Vagina (tissue), 2 donors: ENCODE measurements at regions not wholly inside any gene's neighbourhood (a gene's known extent, or its start where the extent isn't known, plus 50 kb on each side); places are given as distances from the start of the nearest gene placed in this dataset.

Source experiments
- DNase-seq, 2 donors: peaks; one replicate each; pipeline ENCODE4 v3.0.0-alpha.2; 2017; ENCODE audit errors: extremely low spot score in 2 of 2
- H3K27ac ChIP-seq: fragments of 200-600 bp; sonication (generic); one replicate; pipeline ENCODE4 v1.5.1; 2019
- H3K27me3 ChIP-seq: fragments of 200-600 bp; sonication (generic); one replicate; pipeline ENCODE4 v1.5.1; 2019
- H3K36me3 ChIP-seq, 2 donors: fragments of 200-600 bp; sonication (generic); one replicate each; pipeline ENCODE4 v1.5.1; 2017 to 2019
- H3K4me1 ChIP-seq: fragments of 200-600 bp; sonication (generic); one replicate; pipeline ENCODE4 v1.5.1; 2019
- H3K4me3 ChIP-seq, 2 donors: fragments of 200-600 bp; sonication (generic); 1 replicate in 1 of 2; 2 replicates in 1 of 2; pipeline ENCODE4 v1.5.1; 2016 to 2019
- H3K9me3 ChIP-seq: fragments of 200-600 bp; sonication (generic); one replicate; pipeline ENCODE4 v1.5.1; 2019
- POLR2A ChIP-seq, 2 donors: fragments of 450-650 bp; IDR thresholded peaks; one replicate each; pipeline ENCODE4 v1.6.1; 2017; ENCODE audit warnings: antibody characterized with exemption in 2 of 2, mild to moderate bottlenecking in 2 of 2, moderate library complexity in 2 of 2
- POLR2AphosphoS5 ChIP-seq, 2 donors: sonication (generic); formaldehyde crosslinking; IDR thresholded peaks; one replicate each; pipeline ENCODE4 v1.9.0; 2017; ENCODE audit warnings: antibody characterized with exemption in 2 of 2, mild to moderate bottlenecking in 2 of 2, low read depth in 1 of 2; ENCODE audit not compliant: insufficient read depth in 1 of 2
- intact Hi-C: fragments of 100-400 bp; cut with DNase I; formaldehyde crosslinking; loops from one replicate; pipeline ENCODE4 v1.15.1; 2023
- TF ChIP-seq, protein P1 (sequence below), 3 experiments: fragments of 450-650 bp in 2 of 3; fragments of 200-600 bp in 1 of 3; sonication (generic) in 1 of 3; IDR thresholded peaks; one replicate each; pipeline ENCODE4 v1.5.1; 2017 to 2019; ENCODE audit warnings: antibody characterized with exemption in 3 of 3, mild to moderate bottlenecking in 2 of 3, moderate library complexity in 2 of 3

- no peaks in the 10 kb centered on the region for H3K9me3 ChIP-seq
- DNase-seq: no peak
- H3K27ac ChIP-seq: no peak overlapping the region
- H3K4me3 ChIP-seq: no peak overlapping the region
- TF ChIP-seq POLR2A (IDR thresholded peaks at IDR 0.05): no peak
- TF ChIP-seq, protein P1, sequence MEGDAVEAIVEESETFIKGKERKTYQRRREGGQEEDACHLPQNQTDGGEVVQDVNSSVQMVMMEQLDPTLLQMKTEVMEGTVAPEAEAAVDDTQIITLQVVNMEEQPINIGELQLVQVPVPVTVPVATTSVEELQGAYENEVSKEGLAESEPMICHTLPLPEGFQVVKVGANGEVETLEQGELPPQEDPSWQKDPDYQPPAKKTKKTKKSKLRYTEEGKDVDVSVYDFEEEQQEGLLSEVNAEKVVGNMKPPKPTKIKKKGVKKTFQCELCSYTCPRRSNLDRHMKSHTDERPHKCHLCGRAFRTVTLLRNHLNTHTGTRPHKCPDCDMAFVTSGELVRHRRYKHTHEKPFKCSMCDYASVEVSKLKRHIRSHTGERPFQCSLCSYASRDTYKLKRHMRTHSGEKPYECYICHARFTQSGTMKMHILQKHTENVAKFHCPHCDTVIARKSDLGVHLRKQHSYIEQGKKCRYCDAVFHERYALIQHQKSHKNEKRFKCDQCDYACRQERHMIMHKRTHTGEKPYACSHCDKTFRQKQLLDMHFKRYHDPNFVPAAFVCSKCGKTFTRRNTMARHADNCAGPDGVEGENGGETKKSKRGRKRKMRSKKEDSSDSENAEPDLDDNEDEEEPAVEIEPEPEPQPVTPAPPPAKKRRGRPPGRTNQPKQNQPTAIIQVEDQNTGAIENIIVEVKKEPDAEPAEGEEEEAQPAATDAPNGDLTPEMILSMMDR (IDR thresholded peaks at IDR 0.05): no peak
- no peak for TF ChIP-seq POLR2AphosphoS5 (IDR thresholded peaks at IDR 0.05; ENCODE audit: insufficient read depth in 1 of 2, low read depth in 1 of 2)
- no peaks in the 10 kb centered on the region for H3K27me3 ChIP-seq
- H3K36me3 ChIP-seq: no peaks in the 10 kb centered on the region
- intact Hi-C loops: no loop called here
- H3K4me1 ChIP-seq: peaks cover 5% of the 10 kb centered on the region
Measured at GRCh38 chr20:6870559-6870958, 103.1 kb downstream of the BMP2 start.

DNA sequence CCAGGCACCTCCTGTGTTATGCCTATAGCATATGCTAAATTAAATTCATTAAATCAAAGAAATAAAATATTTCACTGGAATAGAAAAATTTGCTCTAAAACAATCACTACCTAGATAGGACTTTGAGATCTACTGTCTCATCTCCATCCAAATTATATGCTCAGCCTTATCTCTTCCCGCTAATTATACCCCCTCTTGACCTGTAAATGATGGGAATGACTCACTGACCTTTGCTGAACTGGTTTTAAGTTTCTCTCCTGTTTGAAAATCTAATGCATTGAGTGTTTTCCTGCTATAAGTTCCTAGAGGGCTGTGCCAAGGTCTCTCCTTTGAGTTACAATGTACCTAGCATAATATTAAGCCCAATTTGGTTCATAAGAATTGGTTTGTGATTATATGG, 110.1 kb downstream of the BMP2 start:
- H3K27ac ChIP-seq: no peak overlapping the region
- no peaks in the 10 kb centered on the region for H3K27me3 ChIP-seq
- no peaks in the 10 kb centered on the region for H3K36me3 ChIP-seq
- H3K9me3 ChIP-seq: no peaks in the 10 kb centered on the region
- TF ChIP-seq POLR2A (IDR thresholded peaks at IDR 0.05) (no peak), POLR2AphosphoS5 (IDR thresholded peaks at IDR 0.05; ENCODE audit: insufficient read depth in 1 of 2, low read depth in 1 of 2) (no peak)
- TF ChIP-seq, protein P1 (IDR thresholded peaks at IDR 0.05): no peak
- no peak for DNase-seq
- no peaks in the 10 kb centered on the region for H3K4me1 ChIP-seq
- intact Hi-C loops: no loop called here
- no peak overlapping the region for H3K4me3 ChIP-seq

DNA sequence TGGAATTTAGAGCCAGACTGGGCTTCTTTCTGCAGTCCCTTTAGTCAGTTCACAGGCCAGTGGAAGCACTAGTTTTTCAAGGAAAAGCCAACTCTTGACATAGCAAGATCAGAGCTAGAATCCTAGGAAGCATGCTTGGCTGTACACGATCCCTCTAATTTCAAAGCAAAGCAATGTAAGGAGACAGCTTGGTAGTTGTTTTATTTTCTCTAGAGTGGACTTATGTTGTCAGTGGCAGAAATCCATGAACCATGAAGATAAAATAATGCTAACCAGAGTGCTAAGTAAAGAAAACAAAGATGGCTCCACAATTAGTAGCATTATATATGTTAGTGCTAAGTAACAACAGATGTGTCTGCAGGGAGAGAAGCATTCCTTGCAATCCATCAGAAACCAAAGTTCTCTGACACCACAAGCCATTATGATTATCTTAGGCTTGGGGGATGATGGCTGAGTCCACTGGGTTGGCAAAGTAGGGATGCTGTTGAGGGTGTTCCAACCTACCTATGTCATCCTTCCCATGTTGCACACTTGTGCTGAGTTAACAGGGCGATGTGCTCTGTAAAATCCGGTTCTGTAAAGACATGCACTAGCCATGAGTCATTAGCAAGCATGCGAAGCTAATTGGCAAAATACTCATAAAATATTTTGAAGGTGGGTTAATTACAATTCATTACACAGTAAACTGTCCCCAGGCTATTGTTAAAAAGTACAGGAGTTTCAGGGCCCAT, 115.2 kb downstream of the BMP2 start:
- Histone ChIP-seq H3K36me3 (no peaks in the 10 kb centered on the region), H3K4me3 (no peak overlapping the region), H3K9me3 (no peaks in the 10 kb centered on the region), H3K27me3 (no peaks in the 10 kb centered on the region), H3K4me1 (no peaks in the 10 kb centered on the region), H3K27ac (no peak overlapping the region)
- TF ChIP-seq, protein P1 (IDR thresholded peaks at IDR 0.05): no peak
- TF ChIP-seq POLR2A (IDR thresholded peaks at IDR 0.05) (no peak), POLR2AphosphoS5 (IDR thresholded peaks at IDR 0.05; ENCODE audit: insufficient read depth in 1 of 2, low read depth in 1 of 2) (no peak)
- no peak for DNase-seq
- intact Hi-C loops: no loop called here

- Histone ChIP-seq H3K9me3 (no peaks in the 10 kb centered on the region), H3K4me3 (no peak overlapping the region), H3K36me3 (no peaks in the 10 kb centered on the region), H3K27ac (no peak overlapping the region), H3K4me1 (no peaks in the 10 kb centered on the region), H3K27me3 (no peaks in the 10 kb centered on the region)
- TF ChIP-seq, protein P1 (IDR thresholded peaks at IDR 0.05): no peak
- no peak for TF ChIP-seq POLR2AphosphoS5 (IDR thresholded peaks at IDR 0.05; ENCODE audit: insufficient read depth in 1 of 2, low read depth in 1 of 2)
- no peak for TF ChIP-seq POLR2A (IDR thresholded peaks at IDR 0.05)
- intact Hi-C loops: no loop called here
- DNase-seq: no peak
Measured at GRCh38 chr20:6884114-6884513, 116.6 kb downstream of the BMP2 start.

DNA sequence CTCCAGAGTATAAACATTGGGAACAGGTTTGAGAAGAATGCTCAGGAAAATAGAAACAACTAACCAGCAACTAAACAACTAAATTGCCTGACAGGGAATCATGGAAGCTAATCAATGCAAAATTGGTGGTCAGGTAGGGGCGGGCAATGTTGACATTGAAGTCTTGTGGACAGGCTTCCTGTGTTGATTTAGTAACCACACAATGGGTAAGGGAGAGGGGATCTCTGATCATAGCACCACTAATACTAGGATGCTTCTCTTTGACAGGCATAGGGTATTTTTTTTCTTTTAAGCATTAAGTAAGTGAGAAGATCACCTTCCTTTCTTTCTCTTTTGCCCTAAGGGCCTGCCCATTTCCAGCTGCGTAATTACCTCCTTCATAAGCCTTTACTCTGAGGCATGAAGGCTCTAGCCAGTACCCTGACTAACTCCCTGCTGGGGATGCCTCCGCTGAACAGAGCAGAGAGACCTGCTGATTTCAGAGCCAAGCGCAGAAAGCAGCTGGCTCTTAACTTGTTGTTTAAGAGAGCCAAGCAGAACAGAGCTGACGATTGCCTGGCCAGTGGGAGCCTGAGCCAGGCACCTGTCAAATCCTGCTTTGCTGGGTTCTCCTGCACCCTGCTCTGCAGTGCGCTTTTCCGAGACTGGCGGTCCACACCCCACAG, 118.7 kb downstream of the BMP2 start:
- Histone ChIP-seq H3K36me3 (no peaks in the 10 kb centered on the region), H3K4me1 (no peaks in the 10 kb centered on the region), H3K4me3 (no peak overlapping the region), H3K9me3 (no peaks in the 10 kb centered on the region), H3K27me3 (no peaks in the 10 kb centered on the region), H3K27ac (no peak overlapping the region)
- TF ChIP-seq, protein P1 (IDR thresholded peaks at IDR 0.05): no peak
- TF ChIP-seq POLR2AphosphoS5 (IDR thresholded peaks at IDR 0.05; ENCODE audit: insufficient read depth in 1 of 2, low read depth in 1 of 2): no peak
- no peak for TF ChIP-seq POLR2A (IDR thresholded peaks at IDR 0.05)
- no peak for DNase-seq
- intact Hi-C loops: no loop called here
